Trophoblast cell (in vitro differentiated cells and primary cell): ENCODE measurements at regions not wholly inside any gene's neighbourhood (a gene's known extent, or its start where the extent isn't known, plus 50 kb on each side); places are given as distances from the start of the nearest gene placed in this dataset.

Source experiments
- DNase-seq, 2 donors: peaks; one replicate each; pipeline ENCODE4 v3.0.0-alpha.2; 2016
- H2AFZ ChIP-seq: 2 replicates; pipeline ENCODE4 v1.6.1; 2013; ENCODE audit warnings: low read length, moderate library complexity, mild to moderate bottlenecking; ENCODE audit not compliant: insufficient read depth, poor library complexity
- H2AK5ac ChIP-seq: 2 replicates; pipeline ENCODE4 v1.6.1; 2013; ENCODE audit warnings: mild to moderate bottlenecking, low read length
- H2BK120ac ChIP-seq: 2 replicates; pipeline ENCODE4 v1.6.1; 2013; ENCODE audit warnings: low read length, mild to moderate bottlenecking, moderate library complexity; ENCODE audit not compliant: insufficient read depth, poor library complexity
- H2BK12ac ChIP-seq: 2 replicates; pipeline ENCODE4 v1.6.1; 2013; ENCODE audit warnings: mild to moderate bottlenecking, low read length, moderate library complexity
- H2BK5ac ChIP-seq: 2 replicates; pipeline ENCODE4 v1.6.1; 2013; ENCODE audit warnings: low read length, low read depth, moderate library complexity, mild to moderate bottlenecking; ENCODE audit not compliant: poor library complexity
- H3K14ac ChIP-seq: 2 replicates; pipeline ENCODE4 v1.6.1; 2013; ENCODE audit warnings: mild to moderate bottlenecking, low read length
- H3K18ac ChIP-seq: 2 replicates; pipeline ENCODE4 v1.6.1; 2013; ENCODE audit warnings: mild to moderate bottlenecking, low read length
- H3K23ac ChIP-seq: 2 replicates; pipeline ENCODE4 v1.6.1; 2013; ENCODE audit warnings: low read length
- H3K27ac ChIP-seq: 2 replicates; pipeline ENCODE4 v1.5.1; 2013; ENCODE audit warnings: low read depth, mild to moderate bottlenecking, inconsistent platforms, low read length, moderate library complexity
- H3K27me3 ChIP-seq: 2 replicates; pipeline ENCODE4 v1.6.1; 2013; ENCODE audit warnings: inconsistent platforms, mild to moderate bottlenecking, low read length, moderate library complexity; ENCODE audit not compliant: insufficient read depth
- H3K36me3 ChIP-seq, 2 experiments: 1 replicate in 1 of 2; 2 replicates in 1 of 2; pipeline ENCODE4 v1.6.1; 2013; ENCODE audit warnings: low read length in 2 of 2, mild to moderate bottlenecking in 2 of 2, moderate library complexity in 1 of 2; ENCODE audit not compliant: insufficient read depth in 2 of 2, control insufficient read depth in 1 of 2
- H3K4ac ChIP-seq: 2 replicates; pipeline ENCODE4 v1.6.1; 2013; ENCODE audit warnings: low read depth, mild to moderate bottlenecking, low read length, moderate library complexity
- H3K4me1 ChIP-seq, 2 experiments: 1 replicate in 1 of 2; 2 replicates in 1 of 2; pipeline ENCODE4 v1.6.1; 2013; ENCODE audit warnings: low read length in 2 of 2, mild to moderate bottlenecking in 2 of 2, moderate library complexity in 1 of 2; ENCODE audit not compliant: insufficient read depth in 2 of 2, control insufficient read depth in 1 of 2
- H3K4me2 ChIP-seq: 2 replicates; pipeline ENCODE4 v1.6.1; 2013; ENCODE audit warnings: inconsistent platforms, mild to moderate bottlenecking, low read length, moderate library complexity
- H3K4me3 ChIP-seq: 2 replicates; pipeline ENCODE4 v1.5.1; 2013; ENCODE audit warnings: mild to moderate bottlenecking, low read depth, low read length, inconsistent platforms
- H3K79me1 ChIP-seq: one replicate; pipeline ENCODE4 v1.6.1; 2013; ENCODE audit warnings: low read length
- H3K79me2 ChIP-seq: 2 replicates; pipeline ENCODE4 v1.6.1; 2013; ENCODE audit warnings: low read length, mild to moderate bottlenecking; ENCODE audit not compliant: control insufficient read depth, insufficient read depth, poor library complexity
- H3K9ac ChIP-seq: 2 replicates; pipeline ENCODE4 v1.6.1; 2013; ENCODE audit warnings: mild to moderate bottlenecking, low read length
- H3K9me3 ChIP-seq: 2 replicates; pipeline ENCODE4 v1.6.1; 2013; ENCODE audit warnings: low read depth, mild to moderate bottlenecking, control low read depth, inconsistent platforms, low read length; ENCODE audit not compliant: insufficient read depth
- H4K12ac ChIP-seq: 2 replicates; pipeline ENCODE4 v1.6.1; 2013; ENCODE audit warnings: low read depth, mild to moderate bottlenecking, low read length, moderate library complexity
- H4K8ac ChIP-seq: 2 replicates; pipeline ENCODE4 v1.6.1; 2013; ENCODE audit warnings: low read depth, mild to moderate bottlenecking, low read length, moderate library complexity
- H4K91ac ChIP-seq: one replicate; pipeline ENCODE4 v1.6.1; 2013; ENCODE audit warnings: low read depth, mild to moderate bottlenecking, low read length, moderate library complexity
- WGBS: extraction: QIAGEN DNeasy Blood & Tissue Kit; methylation state at CpG from one replicate; pipeline ENCODE4 v1.1.7; 2013; ENCODE audit warnings: missing lambda C conversion rate; ENCODE audit not compliant: insufficient read length, insufficient coverage; ENCODE audit errors: extremely low coverage; 5-methylcytosine and 5-hydroxymethylcytosine counted together

DNA sequence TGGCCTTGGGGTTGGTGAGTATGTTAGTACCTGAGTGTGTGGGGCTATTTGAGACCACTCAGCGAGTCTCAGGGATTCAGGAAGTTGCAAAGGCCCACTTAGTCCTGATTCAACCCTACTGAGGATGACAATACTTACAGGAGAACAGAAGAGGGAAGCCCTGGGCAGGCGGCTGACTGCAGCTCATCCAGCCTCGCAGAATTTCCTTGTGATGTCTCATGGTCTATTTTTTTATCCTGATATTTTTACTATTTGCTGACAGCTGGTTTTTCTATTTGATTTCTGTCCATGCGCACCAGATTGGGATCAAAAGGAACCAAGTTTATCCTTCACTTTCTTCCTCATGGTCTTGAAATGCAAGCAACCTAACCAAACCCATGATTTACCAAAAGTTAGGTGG lies 201.8 kb upstream of the LNX1 start:
- H2BK5ac ChIP-seq = no peak overlapping the region
- H2BK120ac ChIP-seq = no peak overlapping the region
- WGBS = no CpG with 5 or more reads among the region's 4 CpGs

DNA sequence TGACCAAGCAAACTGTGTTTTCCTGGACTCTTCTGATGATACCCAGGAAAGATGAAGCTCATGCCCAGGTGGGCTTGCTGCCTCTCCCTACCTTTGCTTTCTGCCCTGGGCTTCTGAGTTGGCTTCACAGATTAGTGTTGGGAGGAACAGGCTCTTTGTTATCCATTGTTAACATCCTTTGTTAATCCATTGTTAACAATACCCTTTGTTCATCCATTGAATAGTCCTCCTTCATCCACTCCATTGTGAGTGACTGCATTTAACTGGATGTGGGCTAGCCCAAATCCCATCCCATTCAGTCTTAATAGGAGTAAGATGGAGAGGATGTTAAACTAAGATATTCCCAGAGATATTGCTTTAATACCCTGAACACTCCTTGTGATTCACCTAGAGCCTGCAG lies 199.0 kb upstream of the LNX1 start:
- H3K23ac ChIP-seq = no peak overlapping the region
- DNase-seq = no peak
- H3K79me2 ChIP-seq = no peaks in the 10 kb centered on the region
- no peaks in the 10 kb centered on the region for H3K9me3 ChIP-seq
- H3K4me1 ChIP-seq = peaks cover 0 to 12% of the 10 kb centered on the region in 2 experiments
- no peak overlapping the region for H2BK12ac ChIP-seq
- no peak overlapping the region for H4K8ac ChIP-seq
- no peak overlapping the region for H3K4ac ChIP-seq
- no peak overlapping the region for H3K9ac ChIP-seq
- H2AK5ac ChIP-seq = no peak overlapping the region
- H3K36me3 ChIP-seq = no peaks in the 10 kb centered on the region
- H3K79me1 ChIP-seq = no peaks in the 10 kb centered on the region
- H3K27ac ChIP-seq = no peak overlapping the region
- H3K18ac ChIP-seq = no peak overlapping the region
- no peaks in the 10 kb centered on the region for H3K27me3 ChIP-seq
- H3K4me3 ChIP-seq = no peak overlapping the region
- H4K12ac ChIP-seq = no peak overlapping the region
- no peak overlapping the region for H2AFZ ChIP-seq
- H4K91ac ChIP-seq = no peak overlapping the region
- H3K4me2 ChIP-seq = no peak overlapping the region
- H2BK120ac ChIP-seq = no peak overlapping the region
- H3K14ac ChIP-seq = no peak overlapping the region
- H2BK5ac ChIP-seq = no peak overlapping the region

More for the DNA sequence above, 201.8 kb upstream of the LNX1 start:
- H3K4me2 ChIP-seq = no peak overlapping the region
- H2AK5ac ChIP-seq = no peak overlapping the region
- no peaks in the 10 kb centered on the region for H3K27me3 ChIP-seq
- H4K12ac ChIP-seq = no peak overlapping the region
- no peak overlapping the region for H3K18ac ChIP-seq
- H3K14ac ChIP-seq = no peak overlapping the region
- H3K9me3 ChIP-seq = no peaks in the 10 kb centered on the region
- no peak overlapping the region for H4K8ac ChIP-seq
- H3K4ac ChIP-seq = no peak overlapping the region
- no peak overlapping the region for H3K27ac ChIP-seq
- H2BK12ac ChIP-seq = no peak overlapping the region
- no peaks in the 10 kb centered on the region for H3K79me1 ChIP-seq
- H2AFZ ChIP-seq = no peak overlapping the region
- H3K36me3 ChIP-seq = no peaks in the 10 kb centered on the region
- no peak overlapping the region for H3K4me3 ChIP-seq
- H4K91ac ChIP-seq = no peak overlapping the region
- H3K4me1 ChIP-seq = peaks cover 0 to 6% of the 10 kb centered on the region in 2 experiments
- H3K79me2 ChIP-seq = no peaks in the 10 kb centered on the region
- H3K9ac ChIP-seq = no peak overlapping the region
- DNase-seq = no peak
- H3K23ac ChIP-seq = no peak overlapping the region

DNA sequence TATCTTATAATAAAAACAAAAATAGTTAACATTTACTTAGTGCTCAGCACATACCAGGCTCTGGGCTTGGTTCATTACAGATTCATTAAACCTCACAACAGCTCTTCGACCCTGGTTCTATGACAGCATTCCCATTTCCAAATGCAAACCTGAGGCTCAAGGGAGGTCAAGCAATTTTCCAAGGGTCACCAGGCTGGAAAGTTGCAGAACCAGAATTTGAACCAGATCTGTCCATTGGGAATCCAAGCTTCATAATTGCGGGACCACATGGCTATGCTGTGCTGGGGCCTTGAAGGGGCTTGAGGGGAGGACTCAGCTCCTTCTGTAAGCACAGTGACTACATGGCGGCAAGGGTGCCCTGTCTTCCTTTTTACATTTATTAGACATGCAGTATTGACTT lies 197.3 kb upstream of the LNX1 start:
- Histone ChIP-seq H3K4ac (no peak overlapping the region), H3K9me3 (no peaks in the 10 kb centered on the region), H3K79me1 (no peaks in the 10 kb centered on the region), H2BK5ac (no peak overlapping the region), H2AFZ (no peak overlapping the region), H3K4me1 (peaks cover 0 to 12% of the 10 kb centered on the region in 2 experiments), H3K4me2 (no peak overlapping the region), H4K8ac (no peak overlapping the region), H3K4me3 (no peak overlapping the region), H3K36me3 (no peaks in the 10 kb centered on the region), H4K91ac (no peak overlapping the region), H2AK5ac (no peak overlapping the region), H3K23ac (no peak overlapping the region), H3K27me3 (no peaks in the 10 kb centered on the region), H4K12ac (no peak overlapping the region), H2BK120ac (no peak overlapping the region), H3K18ac (no peak overlapping the region), H3K79me2 (no peaks in the 10 kb centered on the region), H3K27ac (no peak overlapping the region), H3K14ac (no peak overlapping the region), H3K9ac (no peak overlapping the region), H2BK12ac (no peak overlapping the region)
- no CpG with 5 or more reads among the region's 3 CpGs for WGBS
- peak; percentile 2 to 32 for DNase-seq

DNA sequence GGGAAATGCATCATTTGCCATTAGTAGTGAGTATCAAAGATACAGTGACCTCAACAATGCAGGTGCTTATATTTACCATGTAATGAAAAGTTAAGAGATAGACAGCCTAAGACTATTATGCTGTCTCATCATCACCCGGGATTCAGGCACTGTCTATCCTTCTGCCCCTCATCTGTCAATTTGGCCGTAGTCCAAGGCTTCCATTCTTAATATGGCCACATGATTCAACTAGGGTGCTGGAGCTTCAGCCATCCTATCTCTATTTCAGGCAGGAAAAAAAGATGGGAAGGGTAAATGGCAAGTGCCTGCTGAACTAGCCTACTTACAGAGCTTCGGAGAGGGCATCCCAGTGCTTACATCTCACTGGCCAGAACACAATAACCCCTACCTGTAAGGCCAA lies 196.7 kb upstream of the LNX1 start:
- no CpG with 5 or more reads among the region's 3 CpGs for WGBS
- no peak for DNase-seq

More for the DNA sequence above, 196.7 kb upstream of the LNX1 start:
- no peak overlapping the region for H4K8ac ChIP-seq
- H2AFZ ChIP-seq = no peak overlapping the region
- no peak overlapping the region for H3K9ac ChIP-seq
- H3K4me3 ChIP-seq = no peak overlapping the region
- no peaks in the 10 kb centered on the region for H3K9me3 ChIP-seq
- H2BK120ac ChIP-seq = no peak overlapping the region
- H2BK5ac ChIP-seq = no peak overlapping the region
- no peaks in the 10 kb centered on the region for H3K36me3 ChIP-seq
- no peak overlapping the region for H2BK12ac ChIP-seq
- peaks cover 0 to 12% of the 10 kb centered on the region in 2 experiments for H3K4me1 ChIP-seq
- H3K79me2 ChIP-seq = no peaks in the 10 kb centered on the region
- no peak overlapping the region for H2AK5ac ChIP-seq
- H3K18ac ChIP-seq = no peak overlapping the region
- peak overlapping the region; percentile 8 for H4K91ac ChIP-seq
- H3K79me1 ChIP-seq = no peaks in the 10 kb centered on the region
- H3K23ac ChIP-seq = no peak overlapping the region
- no peak overlapping the region for H3K27ac ChIP-seq
- no peak overlapping the region for H3K4ac ChIP-seq
- no peak overlapping the region for H3K14ac ChIP-seq
- no peak overlapping the region for H3K4me2 ChIP-seq
- no peak overlapping the region for H4K12ac ChIP-seq
- no peaks in the 10 kb centered on the region for H3K27me3 ChIP-seq
